Aorta (tissue), 5 donors: ENCODE measurements at regions not wholly inside any gene's neighbourhood (a gene's known extent, or its start where the extent isn't known, plus 50 kb on each side); places are given as distances from the start of the nearest gene placed in this dataset.

Source experiments
- ATAC-seq: fragments of 200-7000 bp; cut with Tn5 transposase; one replicate; pipeline ENCODE4 v1.9.1; 2022; ENCODE audit warnings: moderate library complexity; ENCODE audit not compliant: low FRiP score
- DNase-seq, 2 donors: peaks; one replicate each; pipeline ENCODE4 v3.0.0-alpha.2; 2020
- H3K27ac ChIP-seq, 2 donors: one replicate each; pipeline ENCODE4 v1.5.1; 2013; ENCODE audit warnings: low read length in 2 of 2, mild to moderate bottlenecking in 2 of 2, moderate library complexity in 2 of 2, control low read depth in 1 of 2, inconsistent platforms in 1 of 2, low read depth in 1 of 2
- H3K27me3 ChIP-seq, 2 donors: one replicate each; pipeline ENCODE4 v1.6.1; 2013; ENCODE audit warnings: control low read depth in 1 of 2, low read length in 1 of 2, mild to moderate bottlenecking in 1 of 2, moderate library complexity in 1 of 2; ENCODE audit not compliant: insufficient read depth in 2 of 2, control insufficient read depth in 1 of 2
- H3K36me3 ChIP-seq, 2 donors: one replicate each; pipeline ENCODE4 v1.6.1; 2013; ENCODE audit warnings: control low read depth in 1 of 2, low read length in 1 of 2, mild to moderate bottlenecking in 1 of 2; ENCODE audit not compliant: insufficient read depth in 2 of 2, control insufficient read depth in 1 of 2
- H3K4me1 ChIP-seq, 2 donors: one replicate each; pipeline ENCODE4 v1.6.1; 2013; ENCODE audit warnings: low read length in 2 of 2, control low read depth in 1 of 2, mild to moderate bottlenecking in 1 of 2, moderate library complexity in 1 of 2; ENCODE audit not compliant: insufficient read depth in 2 of 2, control insufficient read depth in 1 of 2
- H3K4me3 ChIP-seq, 2 donors: one replicate each; pipeline ENCODE4 v1.5.1; 2013; ENCODE audit warnings: low read length in 2 of 2, control low read depth in 1 of 2, mild to moderate bottlenecking in 1 of 2
- H3K9me3 ChIP-seq: one replicate; pipeline ENCODE4 v1.6.1; 2013; ENCODE audit warnings: mild to moderate bottlenecking, low read length; ENCODE audit not compliant: control insufficient read depth
- WGBS, 2 donors: extraction: QIAGEN DNeasy Blood & Tissue Kit; methylation state at CpG; one replicate each; pipeline ENCODE4 v1.1.7; 2013; 5-methylcytosine and 5-hydroxymethylcytosine counted together
- intact Hi-C, 2 donors: fragments of 100-400 bp; cut with DNase I; formaldehyde crosslinking; loops; one replicate each; pipeline versions ENCODE4 v1.14.2 to v1.15.0; 2022
- donor health status: healthy with polysubstance abuse.
- donor health status: Bipolar disorder and iron deficiency.
- donor health status: DM: no; HTN: no; CAD: no.
- donor health status: DM: no; HTN: no; CAD: no.
- donor health status: DM: yes; HTN: yes; CAD: no.

GRCh38 chr4:153143527-153144348, 60.5 kb upstream of the TRIM2 start:
- H3K9me3 ChIP-seq = no peaks in the 10 kb centered on the region
- no peak overlapping the region for H3K27ac ChIP-seq
- WGBS, 2 donors = 34 to 35% methylated on average over 7 of the region's 7 CpGs
- no peak for ATAC-seq
- no peaks in the 10 kb centered on the region for H3K27me3 ChIP-seq
- no peak overlapping the region for H3K4me3 ChIP-seq
- intact Hi-C loops = loop anchor here (1.0 to 10.0 kb wide), 6 partner anchors 64 to 601 kb away; no protein-coding TSS in a partner anchor
- no peaks in the 10 kb centered on the region for H3K4me1 ChIP-seq
- H3K36me3 ChIP-seq = no peaks in the 10 kb centered on the region
- DNase-seq = no peak

GRCh38 chr4:153146031-153146430, 58.2 kb upstream of the TRIM2 start:
- no peak for DNase-seq
- no peak for ATAC-seq
- 94 to 100% methylated on average over 1 of the region's 1 CpG for WGBS, 2 donors
- H3K36me3 ChIP-seq = no peaks in the 10 kb centered on the region
- no peaks in the 10 kb centered on the region for H3K4me1 ChIP-seq
- H3K27me3 ChIP-seq = no peaks in the 10 kb centered on the region
- intact Hi-C loops = loop anchor here in 1 of 2 donors (10.0 kb wide), 2 partner anchors 429 to 599 kb away; no protein-coding TSS in a partner anchor
- no peak overlapping the region for H3K4me3 ChIP-seq
- H3K9me3 ChIP-seq = no peaks in the 10 kb centered on the region
- no peak overlapping the region for H3K27ac ChIP-seq

- Histone ChIP-seq H3K4me1 (no peaks in the 10 kb centered on the region), H3K4me3 (no peak overlapping the region), H3K9me3 (no peaks in the 10 kb centered on the region), H3K36me3 (no peaks in the 10 kb centered on the region), H3K27ac (no peak overlapping the region), H3K27me3 (no peaks in the 10 kb centered on the region)
- intact Hi-C loops = loop anchor here in 1 of 2 donors (10.0 kb wide), 2 partner anchors 428 to 598 kb away; no protein-coding TSS in a partner anchor
- 91 to 94% methylated on average over 4 of the region's 4 CpGs for whole genome bisulfite sequencing, 2 donors
- ATAC-seq = no peak
- no peak for DNase-seq
Observed at GRCh38 chr4:153146961-153147360, 57.3 kb upstream of the TRIM2 start.

- 28 to 36% methylated on average over 3 of the region's 3 CpGs for WGBS, 2 donors
- H3K4me1 ChIP-seq = no peaks in the 10 kb centered on the region
- no peak overlapping the region for H3K4me3 ChIP-seq
- intact Hi-C loops = loop anchor here in 1 of 2 donors (10.0 kb wide), 2 partner anchors 426 to 596 kb away; no protein-coding TSS in a partner anchor
- no peaks in the 10 kb centered on the region for H3K36me3 ChIP-seq
- no peak for DNase-seq
- no peaks in the 10 kb centered on the region for H3K27me3 ChIP-seq
- no peak for ATAC-seq
- no peaks in the 10 kb centered on the region for H3K9me3 ChIP-seq
- H3K27ac ChIP-seq = no peak overlapping the region
Observed at GRCh38 chr4:153148791-153149190, 55.5 kb upstream of the TRIM2 start.

- Histone ChIP-seq H3K27me3 (no peaks in the 10 kb centered on the region), H3K36me3 (no peaks in the 10 kb centered on the region), H3K27ac (no peak overlapping the region), H3K4me3 (no peak overlapping the region), H3K4me1 (no peaks in the 10 kb centered on the region), H3K9me3 (no peaks in the 10 kb centered on the region)
- DNase-seq = peak; percentile 70 to 80
- intact Hi-C loops = loop anchor here in 1 of 2 donors (5.0 kb wide), 1 partner anchor 71 kb away; no protein-coding TSS in a partner anchor
- 26 to 29% methylated on average over 31 of the region's 31 CpGs for WGBS, 2 donors
- no peak for ATAC-seq
Observed at GRCh38 chr4:153151535-153152455, 52.4 kb upstream of the TRIM2 start.

GRCh38 chr4:153152501-153153338, 51.5 kb upstream of the TRIM2 start:
- DNase-seq (peak; percentile 70 to 85), ATAC-seq (peak; percentile 61)
- H3K4me1 ChIP-seq = no peaks in the 10 kb centered on the region
- peak overlapping the region; percentile 41 to 68 for H3K4me3 ChIP-seq
- no peak overlapping the region for H3K27ac ChIP-seq
- no peaks in the 10 kb centered on the region for H3K27me3 ChIP-seq
- intact Hi-C loops = loop anchor here in 1 of 2 donors (5.0 kb wide), 1 partner anchor 70 kb away; no protein-coding TSS in a partner anchor
- H3K36me3 ChIP-seq = no peaks in the 10 kb centered on the region
- no peaks in the 10 kb centered on the region for H3K9me3 ChIP-seq
- WGBS, 2 donors = 0 to 1% methylated on average over 44 of the region's 44 CpGs

- Histone ChIP-seq H3K27me3 (no peaks in the 10 kb centered on the region), H3K4me3 (peak overlapping the region; percentile 41 to 68), H3K27ac (no peak overlapping the region), H3K4me1 (no peaks in the 10 kb centered on the region), H3K9me3 (no peaks in the 10 kb centered on the region), H3K36me3 (no peaks in the 10 kb centered on the region)
- WGBS, 2 donors = 0% methylated on average over 55 to 56 of the region's 56 CpGs
- intact Hi-C loops = loop anchor here in 1 of 2 donors (5.0 kb wide), 1 partner anchor 69 kb away; no protein-coding TSS in a partner anchor
- peak; percentile 78 to 87 for DNase-seq
- peak; percentile 86 for ATAC-seq
Observed at GRCh38 chr4:153153339-153153871, 50.8 kb upstream of the TRIM2 start.
